ENCODE measurements at regions not wholly inside any gene's neighbourhood (a gene's known extent, or its start where the extent isn't known, plus 50 kb on each side); places are given as distances from the start of the nearest gene placed in this dataset.

GRCh38 chr3:163721596-163721995 is 1356.7 kb downstream of the SI start (continued):
- TF ChIP-seq CTCF (IDR thresholded peaks at IDR 0.05 in 2 of 3, conservative IDR thresholded peaks at IDR 0.05 in 1 of 3; ENCODE audit: borderline replicate concordance in 1 of 3, insufficient read depth in 1 of 3, low read depth in 2 of 3, low read length in 2 of 3) (no peak), POLR2A (IDR thresholded peaks at IDR 0.05; ENCODE audit: borderline replicate concordance, extremely low read depth, insufficient read depth, insufficient read length) (no peak), ATF3 (IDR thresholded peaks at IDR 0.05) (no peak), SP1 (IDR thresholded peaks at IDR 0.05; ENCODE audit: low read depth) (no peak), EZH2 (IDR thresholded peaks at IDR 0.05) (no peak), EZH2phosphoT487 (IDR thresholded peaks at IDR 0.05; ENCODE audit: borderline replicate concordance) (no peak), SIN3A (IDR thresholded peaks at IDR 0.05; ENCODE audit: low read depth) (no peak), RAD21 (IDR thresholded peaks at IDR 0.05; ENCODE audit: low read depth) (no peak), ELF1 (IDR thresholded peaks at IDR 0.05; ENCODE audit: borderline replicate concordance, low read depth) (no peak), POLR2AphosphoS5 (IDR thresholded peaks at IDR 0.05; ENCODE audit: low read depth, low read length) (no peak)

DNA sequence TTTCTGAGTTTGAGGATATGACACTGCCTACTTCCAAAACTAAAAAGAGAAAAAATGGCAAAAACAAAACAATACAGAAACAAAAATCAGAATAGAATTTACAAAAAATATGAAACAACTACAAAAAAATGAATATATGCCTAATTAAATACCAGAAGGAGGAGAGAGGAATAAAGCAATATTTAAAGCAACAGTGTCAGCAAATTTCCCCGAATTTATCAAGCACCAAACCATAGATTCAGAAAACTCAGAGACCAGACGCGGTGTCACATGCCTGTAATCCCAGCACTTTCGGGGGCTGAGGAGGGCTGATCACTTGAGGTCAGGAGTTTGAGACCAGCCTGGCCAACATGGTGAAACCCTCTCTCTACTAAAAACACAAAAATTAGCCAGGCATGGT is 1360.9 kb downstream of the SI start:
- no peak overlapping the region for H3K4me2 ChIP-seq (ENCODE audit: low read length)
- no peak overlapping the region for H2AFZ ChIP-seq (ENCODE audit: low read depth, low read length, poor library complexity, severe bottlenecking)
- no peaks in the 10 kb centered on the region; the same call in 1 of the 2 replicates for H4K20me1 ChIP-seq (ENCODE audit: insufficient read depth)
- no peaks in the 10 kb centered on the region for H3K36me3 ChIP-seq (ENCODE audit: control insufficient read depth in 1 of 2, insufficient read depth in 2 of 2, low read length in 2 of 2)
- DNase-seq (ENCODE audit: low read depth, low spot score) = no peak
- no peak for TF ChIP-seq SP1 (IDR thresholded peaks at IDR 0.05; ENCODE audit: low read depth)
- TF ChIP-seq FOSL1 (IDR thresholded peaks at IDR 0.05; ENCODE audit: low read depth) = no peak
- no peak for TF ChIP-seq RAD21 (IDR thresholded peaks at IDR 0.05; ENCODE audit: low read depth)
- TF ChIP-seq ZFX (IDR thresholded peaks at IDR 0.05) = no peak
- no peak for TF ChIP-seq SRF (IDR thresholded peaks at IDR 0.05; ENCODE audit: low read depth)
- no peak for TF ChIP-seq SIN3A (IDR thresholded peaks at IDR 0.05; ENCODE audit: low read depth)
- TF ChIP-seq, protein P1, sequence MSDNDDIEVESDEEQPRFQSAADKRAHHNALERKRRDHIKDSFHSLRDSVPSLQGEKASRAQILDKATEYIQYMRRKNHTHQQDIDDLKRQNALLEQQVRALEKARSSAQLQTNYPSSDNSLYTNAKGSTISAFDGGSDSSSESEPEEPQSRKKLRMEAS (IDR thresholded peaks at IDR 0.05) = no peak
- no peak for TF ChIP-seq JUND (IDR thresholded peaks at IDR 0.05)
- TF ChIP-seq POLR2A (IDR thresholded peaks at IDR 0.05; ENCODE audit: borderline replicate concordance, extremely low read depth, insufficient read depth, insufficient read length) = no peak
- TF ChIP-seq ELF1 (IDR thresholded peaks at IDR 0.05; ENCODE audit: borderline replicate concordance, low read depth) = no peak
- no peak for TF ChIP-seq EGR1 (IDR thresholded peaks at IDR 0.05; ENCODE audit: low read depth)
- TF ChIP-seq CTCF (IDR thresholded peaks at IDR 0.05 in 2 of 3, conservative IDR thresholded peaks at IDR 0.05 in 1 of 3; ENCODE audit: borderline replicate concordance in 1 of 3, insufficient read depth in 1 of 3, low read depth in 2 of 3, low read length in 2 of 3) = no peak
- no peak for TF ChIP-seq POLR2AphosphoS5 (IDR thresholded peaks at IDR 0.05; ENCODE audit: low read depth, low read length)
- no peak for TF ChIP-seq ATF3 (IDR thresholded peaks at IDR 0.05)
- H3K4me3 ChIP-seq (replicated peaks in 1 of 2; ENCODE audit: low read depth in 1 of 2, low read length in 2 of 2) = no peak overlapping the region
- H3K4me1 ChIP-seq (ENCODE audit: control insufficient read depth in 1 of 2, insufficient read depth in 2 of 2, low read length in 2 of 2) = no peaks in the 10 kb centered on the region
- no peak overlapping the region for H3K27ac ChIP-seq (ENCODE audit: low read depth, low read length)
- no peak overlapping the region for H3K9ac ChIP-seq (ENCODE audit: low read length)
- no peaks in the 10 kb centered on the region for H3K9me3 ChIP-seq (ENCODE audit: control insufficient read depth in 1 of 2, insufficient read depth in 1 of 2, low read depth in 1 of 2, low read length in 2 of 2)
- no peaks in the 10 kb centered on the region for H3K9me2 ChIP-seq (ENCODE audit: insufficient read depth)
- no peaks in the 10 kb centered on the region for H3K27me3 ChIP-seq (ENCODE audit: insufficient read depth, low read length)
- intact Hi-C loops (cut with micrococcal nuclease) = no loop called here
- H3K79me2 ChIP-seq (ENCODE audit: insufficient read depth, low read length) = no peaks in the 10 kb centered on the region
- ChIA-PET RAD21 (ENCODE audit: low non-redundant PET in 1 of 2, low total read pairs in 2 of 2, uncharacterized antibody in 2 of 2, unreplicated experiment in 2 of 2) (no interaction called here), POLR2A (no interaction called here), CTCF (no interaction called here)
- no peak for ATAC-seq
- no TSS peak for BruUV-seq (replicated peaks)

Measured in HCT116 (cell line).